ENCODE measurements at regions not wholly inside any gene's neighbourhood (a gene's known extent, or its start where the extent isn't known, plus 50 kb on each side); places are given as distances from the start of the nearest gene placed in this dataset.
"Not testable (repeated sequence)": the region's sequence is repeated elsewhere in the genome, so short reads cannot be mapped to it uniquely, and the experiment has no call there.

DNA sequence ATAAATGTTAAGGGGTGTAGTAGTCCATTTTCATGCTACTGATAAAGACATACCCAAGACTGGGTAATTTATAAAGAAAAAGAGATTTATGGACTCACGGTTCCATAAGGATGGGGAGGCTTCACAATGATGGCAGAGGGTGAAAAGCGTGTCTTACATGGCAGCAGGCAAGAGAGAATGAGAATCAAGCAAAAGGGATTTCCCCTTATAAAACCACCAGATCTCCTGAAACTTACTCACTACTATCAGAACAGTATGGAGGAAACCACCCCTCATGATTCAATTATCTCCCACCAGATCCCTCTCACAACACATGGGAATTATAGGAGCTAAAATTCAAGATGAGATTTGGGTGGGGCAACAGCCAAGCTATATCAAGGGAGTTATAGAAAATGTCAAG is 329.2 kb downstream of the DTHD1 start:
- no peak for DNase-seq

DNA sequence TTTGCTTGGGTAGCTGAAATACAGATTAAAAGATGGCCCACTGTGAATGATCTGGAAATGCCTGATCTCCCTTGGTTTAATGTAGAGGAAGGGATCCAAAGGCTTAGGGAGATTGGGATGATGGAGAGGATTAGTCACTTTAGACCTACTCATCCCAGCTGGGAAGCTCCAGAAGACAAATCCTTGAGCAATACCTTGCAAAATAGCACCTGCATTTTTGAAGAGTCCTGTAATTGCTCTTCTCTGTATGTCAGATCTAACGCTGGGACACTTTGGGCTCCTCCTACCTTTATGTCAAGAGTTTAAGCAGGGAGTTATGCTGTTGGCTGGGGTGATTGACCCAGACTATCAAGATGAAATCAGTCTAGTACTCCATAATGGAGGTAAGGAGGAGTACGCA is 331.7 kb downstream of the DTHD1 start:
- not testable (repeated sequence) for DNase-seq

DNA sequence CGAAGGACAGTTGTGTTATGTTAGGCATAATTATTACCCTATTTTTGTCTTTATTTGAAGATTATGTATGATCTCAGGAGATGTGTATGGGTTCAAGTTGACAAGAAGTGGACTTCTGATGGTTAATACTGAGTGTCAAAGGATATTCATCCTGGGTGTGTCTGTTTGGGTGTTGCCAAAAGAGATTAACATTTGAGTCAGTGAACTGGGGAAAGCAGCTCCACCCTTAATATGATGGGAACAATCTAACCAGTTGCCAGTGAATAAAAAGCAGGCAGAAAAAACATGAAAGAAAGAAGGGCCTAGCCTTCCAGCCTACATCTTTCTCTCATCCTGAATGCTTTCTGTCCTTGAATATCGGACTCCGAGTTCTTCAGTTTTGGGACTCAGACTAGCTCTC is 332.6 kb downstream of the DTHD1 start:
- DNase-seq = no peak

DNA sequence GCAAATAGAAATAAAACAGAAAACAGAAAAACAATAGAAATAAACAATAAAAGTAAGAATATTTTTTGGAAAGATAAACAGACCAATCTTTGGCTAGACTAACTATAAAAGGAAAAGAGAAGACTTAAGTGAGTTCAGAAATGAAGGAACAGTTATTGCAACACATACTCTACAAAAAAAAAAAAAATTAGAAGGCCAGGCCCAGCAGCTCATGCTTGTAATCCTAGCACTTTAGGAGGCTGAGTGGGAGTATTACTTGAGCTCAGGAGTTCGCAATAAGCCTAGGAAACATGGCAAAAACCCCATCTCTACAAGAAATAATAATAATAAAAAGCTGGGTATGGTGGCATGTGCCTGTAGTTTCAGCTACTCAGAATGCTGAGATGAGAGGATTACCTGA is 336.7 kb downstream of the DTHD1 start:
- DNase-seq = no peak

GRCh38 chr4:36624030-36624429 is 342.6 kb downstream of the DTHD1 start:
- DNase-seq = no peak

GRCh38 chr4:36638273-36638811 is 356.9 kb downstream of the DTHD1 start:
- no peak for DNase-seq

- DNase-seq = no peak
Measured at GRCh38 chr4:36640876-36641275, 359.5 kb downstream of the DTHD1 start.

DNA sequence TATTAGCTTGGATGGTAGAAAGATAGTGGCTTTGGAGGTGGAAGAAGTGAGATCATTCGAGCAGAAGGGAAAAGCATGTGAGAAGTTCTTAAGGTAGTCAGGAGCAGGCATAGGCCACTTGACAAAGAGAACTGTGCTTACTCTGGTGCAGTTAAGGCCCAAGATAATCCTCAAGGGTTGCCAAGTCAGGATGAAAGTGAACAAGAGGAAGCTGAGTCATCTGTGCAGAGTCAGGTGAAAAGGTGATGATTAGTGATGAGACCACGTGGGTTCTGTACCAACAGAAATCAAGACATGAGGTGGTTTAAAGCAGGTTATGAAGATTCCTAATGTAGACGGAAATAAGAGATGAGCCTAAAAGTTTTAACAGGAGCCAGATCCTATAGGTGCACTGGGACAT is 369.8 kb downstream of the DTHD1 start:
- no peak for DNase-seq

GRCh38 chr4:36652857-36653256 is 371.4 kb downstream of the DTHD1 start:
- no peak for DNase-seq

DNA sequence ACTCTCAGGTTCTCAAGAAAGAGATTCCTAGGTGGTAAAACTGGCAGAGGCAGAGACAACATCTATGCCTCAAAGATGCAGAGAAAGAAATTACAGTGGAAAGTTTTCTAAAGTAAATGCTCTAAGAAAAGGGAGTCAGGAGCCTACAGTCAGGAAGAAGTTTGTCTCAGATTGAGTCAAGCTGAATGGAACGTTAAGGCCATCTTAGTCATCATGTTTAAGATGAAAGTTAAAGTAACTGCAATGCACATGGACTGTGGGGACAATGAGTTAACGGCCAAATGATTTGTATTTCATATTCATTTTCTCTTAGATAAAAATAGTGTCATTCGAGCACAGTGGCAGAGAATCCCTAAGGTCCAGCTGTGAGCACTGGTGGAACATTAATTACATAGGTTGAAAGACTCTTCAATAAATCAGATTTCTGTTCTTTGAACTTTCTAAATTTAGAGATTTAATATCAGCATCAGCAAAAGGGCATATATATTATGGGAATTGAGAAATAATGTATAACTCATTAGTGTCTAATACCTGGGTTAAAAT is 384.6 kb downstream of the DTHD1 start:
- DNase-seq = no peak

DNA sequence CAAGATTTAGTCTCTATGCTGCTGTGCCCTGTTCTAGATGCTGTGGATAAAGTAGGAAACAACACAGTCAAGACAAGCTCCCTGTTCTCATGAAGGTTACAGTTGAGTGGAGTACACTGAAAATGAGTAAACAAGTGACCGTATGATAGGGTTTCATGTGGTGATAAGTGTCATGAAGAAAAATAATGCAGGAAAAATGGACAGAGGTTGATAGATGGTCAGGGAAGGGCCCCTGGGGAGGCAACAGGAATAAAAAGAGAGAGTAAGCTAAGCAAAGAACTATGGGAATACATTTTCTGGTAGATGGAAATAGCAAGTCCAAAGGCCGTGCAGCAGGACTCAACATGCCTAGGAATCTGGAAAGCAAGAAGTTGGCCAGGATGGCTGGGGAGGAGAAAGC is 394.0 kb downstream of the DTHD1 start:
- DNase-seq = no peak

DNA sequence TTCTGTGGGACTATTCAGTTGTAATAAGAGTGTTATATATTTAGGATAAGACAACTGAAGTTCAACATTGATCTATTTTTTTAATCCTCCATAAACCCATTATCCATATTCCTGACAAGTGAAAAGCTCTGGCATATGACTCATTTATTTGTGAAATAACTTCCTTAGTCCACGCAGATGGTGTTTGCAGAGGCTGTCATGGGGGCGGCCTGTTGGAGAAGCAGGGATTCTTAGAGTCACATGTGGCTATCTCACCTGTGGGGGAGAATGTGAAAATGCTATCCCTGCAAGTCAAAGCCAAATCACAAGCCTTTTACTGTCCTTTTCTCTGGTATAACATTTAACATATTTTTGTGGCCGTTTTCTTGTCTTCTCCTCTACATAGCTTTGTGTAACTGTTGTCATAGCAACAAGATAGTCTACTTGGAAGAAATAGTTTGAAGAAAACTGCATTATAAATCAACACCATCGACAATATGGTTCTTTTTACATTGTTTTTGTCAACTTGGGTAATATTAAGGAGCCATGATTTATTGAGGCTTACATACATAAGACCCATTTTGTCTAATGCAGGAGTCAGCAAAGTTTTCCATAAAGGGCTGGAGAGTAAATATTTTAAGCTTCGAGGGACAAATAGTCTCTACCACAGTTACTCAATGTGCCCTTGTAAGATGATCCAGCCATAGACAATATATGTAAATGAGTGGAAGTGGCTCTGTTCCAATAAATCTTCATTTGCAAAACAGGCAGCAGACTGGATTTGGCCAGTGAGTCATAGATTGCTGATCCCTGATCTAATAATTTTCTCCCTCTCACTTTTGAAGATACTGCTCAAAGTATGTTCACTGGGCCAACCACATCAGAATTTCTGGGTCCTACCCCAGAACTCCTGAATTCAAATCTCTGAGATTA is 395.0 kb downstream of the DTHD1 start:
- no peak for DNase-seq

- DNase-seq = no peak
Measured at GRCh38 chr4:36677112-36677511, 395.7 kb downstream of the DTHD1 start.

GRCh38 chr4:36677874-36678273 is 396.5 kb downstream of the DTHD1 start:
- no peak for DNase-seq

DNA sequence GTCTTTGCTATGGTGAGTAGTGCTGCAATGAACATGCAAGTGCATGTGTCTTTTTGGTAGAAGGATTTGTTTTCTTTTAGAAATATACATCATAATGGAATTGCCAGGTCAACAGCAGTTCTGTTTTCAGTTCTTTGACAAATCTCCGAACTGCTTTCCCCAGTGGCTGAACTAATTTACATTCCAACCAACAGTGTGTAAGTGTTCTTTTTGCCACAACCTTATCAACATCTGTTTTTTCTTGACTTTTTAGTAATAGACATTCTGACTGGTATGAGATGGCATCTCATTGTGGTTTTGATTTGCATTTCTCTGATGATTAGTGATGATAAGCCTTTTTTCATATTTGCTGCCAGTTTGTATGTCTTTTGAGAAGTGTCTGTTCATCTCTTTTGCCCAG is 406.3 kb downstream of the DTHD1 start:
- no peak for DNase-seq

GRCh38 chr4:36692586-36692985 is 411.2 kb downstream of the DTHD1 start:
- DNase-seq = no peak

GRCh38 chr4:36702245-36702644 is 420.8 kb downstream of the DTHD1 start:
- no peak for DNase-seq

DNA sequence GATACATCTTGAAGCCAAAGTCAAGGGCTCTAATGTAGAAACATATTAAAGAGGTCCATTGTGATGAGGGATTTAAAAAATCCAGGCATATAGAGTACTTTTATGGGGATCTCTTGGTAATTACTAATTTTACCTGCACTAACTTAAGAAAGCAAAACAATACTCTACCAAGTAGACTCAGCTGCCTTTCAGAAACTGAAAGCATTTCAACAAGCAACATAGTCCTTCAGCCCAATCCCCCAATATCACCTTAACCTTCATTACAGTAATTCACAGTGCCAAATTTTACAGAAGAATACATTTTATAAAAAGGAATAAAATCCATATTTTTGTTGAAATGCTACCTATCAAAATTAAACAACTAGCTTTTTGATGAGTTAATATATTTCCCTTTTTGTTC is 422.9 kb downstream of the DTHD1 start:
- DNase-seq = no peak

GRCh38 chr4:36709991-36710390 is 428.6 kb downstream of the DTHD1 start:
- no peak for DNase-seq

GRCh38 chr4:36712013-36712412 is 430.6 kb downstream of the DTHD1 start:
- DNase-seq = no peak

DNA sequence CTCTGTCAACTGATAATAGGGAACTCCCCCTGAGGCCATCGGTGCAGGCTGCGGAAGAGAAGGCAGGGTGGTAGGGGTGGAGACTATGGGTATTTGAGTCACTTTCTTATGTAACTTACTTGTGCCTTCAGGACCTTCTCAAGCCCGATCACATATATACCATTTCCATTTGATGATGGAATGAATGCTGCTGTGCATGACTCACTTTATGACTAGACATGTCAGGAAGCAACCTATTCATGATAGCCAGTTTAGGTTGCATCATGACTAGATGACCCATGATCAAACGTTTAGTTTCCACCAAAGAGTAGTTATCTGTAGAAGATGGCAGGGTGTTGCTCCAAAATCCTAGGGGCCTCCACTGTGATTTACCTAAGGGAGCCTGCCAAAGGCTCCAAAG is 435.5 kb downstream of the DTHD1 start:
- no peak for DNase-seq

- DNase-seq = no peak
Measured at GRCh38 chr4:36719425-36719824, 438.0 kb downstream of the DTHD1 start.

GRCh38 chr4:36722986-36723385 is 441.6 kb downstream of the DTHD1 start:
- no peak for DNase-seq

DNA sequence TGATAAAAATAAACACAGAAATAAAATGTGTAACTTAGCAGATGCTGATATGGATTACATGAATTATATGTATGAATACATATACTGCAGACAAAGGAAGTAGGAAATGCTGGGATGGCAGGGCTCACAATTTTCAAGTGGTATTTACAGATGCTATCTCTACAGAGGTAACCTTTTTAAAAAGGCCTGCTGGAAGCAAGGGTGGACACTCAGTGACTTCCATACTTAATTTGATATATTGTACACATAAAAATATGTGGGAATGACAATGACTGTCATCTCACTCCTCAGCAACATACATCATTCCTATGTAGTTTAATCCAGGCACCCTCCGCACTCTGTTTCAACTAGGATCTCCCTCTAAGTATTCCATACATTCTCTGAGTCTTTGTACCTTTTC is 452.9 kb downstream of the DTHD1 start:
- DNase-seq = no peak

- DNase-seq = no peak
Measured at GRCh38 chr4:36737691-36738090, 456.3 kb downstream of the DTHD1 start.
